Activated CD8-positive, alpha-beta T cell treated with anti-CD3 and anti-CD28 coated beads for 36 hours (primary cell): ENCODE measurements at regions not wholly inside any gene's neighbourhood (a gene's known extent, or its start where the extent isn't known, plus 50 kb on each side); places are given as distances from the start of the nearest gene placed in this dataset.

ENCODE experiments used
- ATAC-seq: fragments of 200-7000 bp; cut with Tn5 transposase; one replicate; pipeline ENCODE4 v1.10.0; 2021; ENCODE audit warnings: mild to moderate bottlenecking, moderate library complexity
- CTCF ChIA-PET: fragments of 350-600 bp; sonication (Branson Sonifier 250); formaldehyde crosslinking; loops from one replicate; lab custom pipeline; 2021; ENCODE audit warnings: antibody characterized with exemption; lab: Charles Lee
- POLR2A ChIA-PET: fragments of 350-600 bp; sonication (Branson Sonifier 250); formaldehyde crosslinking; loops from one replicate; lab custom pipeline; 2021; ENCODE audit warnings: antibody characterized with exemption; lab: Charles Lee
- DNase-seq: peaks from one replicate; pipeline ENCODE4 v3.0.0-alpha.2; 2020
- H3K27ac Mint-ChIP-seq: one replicate; pipeline ENCODE4 v1.8.0; 2021; ENCODE audit warnings: mild to moderate bottlenecking, mixed read lengths
- H3K27me3 Mint-ChIP-seq: one replicate; pipeline ENCODE4 v1.8.0; 2021; ENCODE audit warnings: mixed read lengths
- H3K36me3 Mint-ChIP-seq: one replicate; pipeline ENCODE4 v1.8.0; 2021; ENCODE audit warnings: low read depth, mixed read lengths
- H3K4me1 Mint-ChIP-seq: one replicate; pipeline ENCODE4 v1.8.0; 2021; ENCODE audit warnings: low read depth, mixed read lengths
- H3K4me3 Mint-ChIP-seq: one replicate; pipeline ENCODE4 v1.8.0; 2021; ENCODE audit warnings: mild to moderate bottlenecking, moderate library complexity, mixed read lengths
- H3K9me3 Mint-ChIP-seq: one replicate; pipeline ENCODE4 v1.8.0; 2021; ENCODE audit warnings: mixed read lengths
- CTCF ChIP-seq: fragments of 200-600 bp; IDR thresholded peaks from one replicate; pipeline ENCODE4 v1.8.0; 2022; ENCODE audit warnings: antibody characterized with exemption, mild to moderate bottlenecking
- intact Hi-C: fragments of 100-400 bp; cut with micrococcal nuclease; formaldehyde crosslinking; loops from one replicate; pipeline ENCODE4 v1.10.0; 2022

DNA sequence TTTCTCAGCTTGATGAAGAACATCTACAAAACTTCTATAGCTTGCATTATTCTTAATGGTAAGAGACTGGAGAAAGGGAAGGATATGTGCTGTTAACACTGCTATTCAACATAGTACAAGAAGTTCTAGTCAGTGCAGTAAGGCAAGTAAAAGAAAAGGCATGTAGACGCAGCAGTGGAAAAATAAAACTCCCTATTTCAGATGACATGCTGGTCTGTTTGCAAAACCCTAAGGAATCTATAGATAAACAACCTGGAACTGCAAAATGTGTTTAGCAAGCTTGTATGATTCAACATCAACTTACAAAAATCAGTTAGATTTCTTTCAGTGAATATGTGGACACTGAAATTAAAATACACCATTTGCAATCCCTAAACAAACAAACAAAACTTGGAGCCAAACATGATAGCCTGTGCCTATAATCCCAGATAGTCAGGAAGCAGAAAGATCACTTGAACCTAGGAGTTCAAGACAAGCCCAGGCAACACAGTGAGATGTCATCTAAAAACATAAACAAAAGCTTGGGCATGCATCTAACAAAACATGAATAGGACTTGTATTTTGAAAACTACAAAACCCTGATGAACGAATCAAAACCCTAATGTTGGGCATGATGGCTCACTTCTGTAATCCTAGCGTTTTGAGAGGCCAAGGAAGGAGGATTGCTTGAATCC, 293.6 kb upstream of the RGS6 start:
- no peaks in the 10 kb centered on the region for H3K27me3 Mint-ChIP-seq
- no peak overlapping the region for H3K27ac Mint-ChIP-seq
- ATAC-seq (no peak), DNase-seq (no peak)
- ChIA-PET CTCF (no interaction called here), POLR2A (no interaction called here)
- no peak for TF ChIP-seq CTCF
- intact Hi-C loops, result no loop called here
- peaks cover 9% of the 10 kb centered on the region for H3K4me1 Mint-ChIP-seq
- peaks cover 14% of the 10 kb centered on the region for H3K9me3 Mint-ChIP-seq
- no peak overlapping the region for H3K4me3 Mint-ChIP-seq
- peaks cover 38% of the 10 kb centered on the region for H3K36me3 Mint-ChIP-seq

DNA sequence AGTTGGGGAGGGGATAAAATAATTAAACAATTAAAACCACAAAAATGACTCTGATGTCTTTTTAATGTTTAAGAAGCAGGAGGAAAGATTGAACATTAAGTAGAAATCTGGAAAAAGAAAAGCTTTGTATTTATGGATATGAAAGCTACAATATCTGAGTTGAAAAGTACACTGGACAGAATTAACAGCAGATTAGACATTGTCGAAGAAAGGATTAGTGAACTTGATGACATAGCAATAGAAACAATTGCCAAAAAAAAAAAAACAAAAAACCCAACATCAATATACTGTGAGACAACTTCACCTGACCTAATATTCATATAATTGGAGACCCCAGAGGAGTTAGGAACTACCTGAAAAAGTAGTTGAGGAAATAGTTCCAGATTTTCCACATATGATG, 289.5 kb upstream of the RGS6 start:
- no peak overlapping the region for H3K4me3 Mint-ChIP-seq

GRCh38 chr14:71645656-71646055, 286.6 kb upstream of the RGS6 start:
- intact Hi-C loops, result no loop called here
- no peak overlapping the region for H3K27ac Mint-ChIP-seq
- TF ChIP-seq CTCF, result no peak
- no peak for ATAC-seq
- peaks cover 33% of the 10 kb centered on the region for H3K36me3 Mint-ChIP-seq
- no peaks in the 10 kb centered on the region for H3K4me1 Mint-ChIP-seq
- no peaks in the 10 kb centered on the region for H3K27me3 Mint-ChIP-seq
- H3K9me3 Mint-ChIP-seq, result peaks cover 16% of the 10 kb centered on the region
- H3K4me3 Mint-ChIP-seq, result no peak overlapping the region
- ChIA-PET POLR2A (no interaction called here), CTCF (no interaction called here)
- DNase-seq, result no peak

More for the DNA sequence above, 289.5 kb upstream of the RGS6 start:
- ATAC-seq (no peak), DNase-seq (no peak)
- H3K9me3 Mint-ChIP-seq, result peaks cover 14% of the 10 kb centered on the region
- CTCF ChIA-PET, result no interaction called here
- H3K27ac Mint-ChIP-seq, result no peak overlapping the region
- TF ChIP-seq CTCF, result no peak
- POLR2A ChIA-PET, result no interaction called here
- intact Hi-C loops, result no loop called here
- H3K36me3 Mint-ChIP-seq, result peaks cover 22% of the 10 kb centered on the region
- no peaks in the 10 kb centered on the region for H3K4me1 Mint-ChIP-seq
- H3K27me3 Mint-ChIP-seq, result no peaks in the 10 kb centered on the region

GRCh38 chr14:71646518-71646917, 285.7 kb upstream of the RGS6 start:
- H3K4me1 Mint-ChIP-seq, result no peaks in the 10 kb centered on the region
- intact Hi-C loops, result no loop called here
- H3K36me3 Mint-ChIP-seq, result peaks cover 38% of the 10 kb centered on the region
- H3K27me3 Mint-ChIP-seq, result no peaks in the 10 kb centered on the region
- H3K4me3 Mint-ChIP-seq, result no peak overlapping the region
- CTCF ChIA-PET, result no interaction called here
- peaks cover 16% of the 10 kb centered on the region for H3K9me3 Mint-ChIP-seq
- POLR2A ChIA-PET, result no interaction called here
- DNase-seq, result no peak
- H3K27ac Mint-ChIP-seq, result no peak overlapping the region
- TF ChIP-seq CTCF, result no peak
- no peak for ATAC-seq

GRCh38 chr14:71647086-71647784, 285.0 kb upstream of the RGS6 start:
- intact Hi-C loops, result no loop called here
- peaks cover 41% of the 10 kb centered on the region for H3K36me3 Mint-ChIP-seq
- ChIA-PET CTCF (no interaction called here), POLR2A (interaction anchor here (1.3 kb wide), 1 partner anchor 11 kb away, joined by 3 read pairs; no protein-coding TSS in a partner anchor)
- TF ChIP-seq CTCF, result no peak
- H3K27ac Mint-ChIP-seq, result no peak overlapping the region
- H3K27me3 Mint-ChIP-seq, result no peaks in the 10 kb centered on the region
- H3K4me3 Mint-ChIP-seq, result no peak overlapping the region
- peaks cover 16% of the 10 kb centered on the region for H3K9me3 Mint-ChIP-seq
- no peak for ATAC-seq
- DNase-seq, result no peak
- H3K4me1 Mint-ChIP-seq, result no peaks in the 10 kb centered on the region
